ENCODE measurements at regions not wholly inside any gene's neighbourhood (a gene's known extent, or its start where the extent isn't known, plus 50 kb on each side); places are given as distances from the start of the nearest gene placed in this dataset.

- intact Hi-C loops (cut with DNase I; ENCODE audit: low total_unique reads) = no loop called here
- TF ChIP-seq, protein P1, sequence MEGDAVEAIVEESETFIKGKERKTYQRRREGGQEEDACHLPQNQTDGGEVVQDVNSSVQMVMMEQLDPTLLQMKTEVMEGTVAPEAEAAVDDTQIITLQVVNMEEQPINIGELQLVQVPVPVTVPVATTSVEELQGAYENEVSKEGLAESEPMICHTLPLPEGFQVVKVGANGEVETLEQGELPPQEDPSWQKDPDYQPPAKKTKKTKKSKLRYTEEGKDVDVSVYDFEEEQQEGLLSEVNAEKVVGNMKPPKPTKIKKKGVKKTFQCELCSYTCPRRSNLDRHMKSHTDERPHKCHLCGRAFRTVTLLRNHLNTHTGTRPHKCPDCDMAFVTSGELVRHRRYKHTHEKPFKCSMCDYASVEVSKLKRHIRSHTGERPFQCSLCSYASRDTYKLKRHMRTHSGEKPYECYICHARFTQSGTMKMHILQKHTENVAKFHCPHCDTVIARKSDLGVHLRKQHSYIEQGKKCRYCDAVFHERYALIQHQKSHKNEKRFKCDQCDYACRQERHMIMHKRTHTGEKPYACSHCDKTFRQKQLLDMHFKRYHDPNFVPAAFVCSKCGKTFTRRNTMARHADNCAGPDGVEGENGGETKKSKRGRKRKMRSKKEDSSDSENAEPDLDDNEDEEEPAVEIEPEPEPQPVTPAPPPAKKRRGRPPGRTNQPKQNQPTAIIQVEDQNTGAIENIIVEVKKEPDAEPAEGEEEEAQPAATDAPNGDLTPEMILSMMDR (IDR thresholded peaks at IDR 0.05) = no peak
- no peak overlapping the region for H3K4me3 ChIP-seq
These were observed 141.7 kb downstream of the EFNB2 start for GRCh38 chr13:106393776-106394175.

DNA sequence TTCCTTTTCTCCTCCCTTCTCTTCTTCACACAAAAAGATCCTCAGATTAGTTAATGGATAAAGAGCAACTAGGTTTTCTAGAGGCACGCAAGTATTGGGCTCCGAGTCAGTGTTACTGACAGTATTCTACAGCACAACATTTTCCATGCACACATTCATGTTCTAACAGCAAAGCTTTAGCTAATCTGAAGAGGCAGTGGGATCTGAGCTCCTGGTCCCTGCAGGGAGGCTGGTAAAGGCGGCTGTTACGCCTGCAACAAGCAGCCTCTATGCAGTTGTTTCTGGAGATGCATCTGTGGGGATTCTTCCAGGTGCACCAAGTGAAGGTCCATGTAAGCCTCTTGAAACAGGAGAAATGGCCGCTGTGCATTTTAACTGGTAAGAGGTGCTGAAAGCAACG is 143.8 kb downstream of the EFNB2 start:
- Histone ChIP-seq H3K4me1 (no peaks in the 10 kb centered on the region), H3K27me3 (no peaks in the 10 kb centered on the region), H3K27ac (no peak overlapping the region), H3K9me3 (no peaks in the 10 kb centered on the region), H3K4me3 (no peak overlapping the region), H3K36me3 (no peaks in the 10 kb centered on the region)
- intact Hi-C loops (cut with DNase I; ENCODE audit: low total_unique reads) = no loop called here
- no peak for DNase-seq
- TF ChIP-seq, protein P1 (IDR thresholded peaks at IDR 0.05) = no peak

More at GRCh38 chr13:106393776-106394175, 141.7 kb downstream of the EFNB2 start:
- no peak overlapping the region for H3K27ac ChIP-seq
- no peaks in the 10 kb centered on the region for H3K27me3 ChIP-seq
- no peak for DNase-seq
- H3K36me3 ChIP-seq = no peaks in the 10 kb centered on the region
- H3K4me1 ChIP-seq = no peaks in the 10 kb centered on the region
- no peaks in the 10 kb centered on the region for H3K9me3 ChIP-seq

DNA sequence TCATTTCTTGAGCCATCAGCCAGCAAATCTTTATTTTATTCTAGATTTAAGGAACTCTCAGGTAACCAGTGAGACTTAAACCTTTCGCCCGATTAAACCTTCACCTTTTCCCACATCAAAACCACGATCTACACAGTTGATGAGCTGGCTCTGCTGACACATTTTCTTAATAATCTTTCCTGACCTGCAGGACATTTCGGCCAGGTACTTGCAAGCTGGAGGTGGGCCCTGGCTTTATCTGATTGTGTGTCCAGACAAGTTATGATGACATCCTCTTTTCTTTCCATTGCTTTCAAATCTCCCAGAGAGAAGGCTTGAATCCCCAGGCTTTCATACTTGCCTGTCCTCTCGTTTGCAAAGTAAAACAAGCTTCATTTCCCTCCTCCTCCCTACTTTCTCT is 144.2 kb downstream of the EFNB2 start:
- no peaks in the 10 kb centered on the region for H3K36me3 ChIP-seq
- H3K9me3 ChIP-seq = no peaks in the 10 kb centered on the region
- H3K27ac ChIP-seq = no peak overlapping the region
- DNase-seq = no peak
- no peaks in the 10 kb centered on the region for H3K4me1 ChIP-seq
- TF ChIP-seq, protein P1 (IDR thresholded peaks at IDR 0.05) = no peak
- H3K27me3 ChIP-seq = no peaks in the 10 kb centered on the region
- intact Hi-C loops (cut with DNase I; ENCODE audit: low total_unique reads) = no loop called here
- H3K4me3 ChIP-seq = no peak overlapping the region

- intact Hi-C loops (cut with DNase I; ENCODE audit: low total_unique reads) = no loop called here
- TF ChIP-seq, protein P1 (IDR thresholded peaks at IDR 0.05) = no peak
- Histone ChIP-seq H3K27me3 (no peaks in the 10 kb centered on the region), H3K4me3 (no peak overlapping the region), H3K36me3 (no peaks in the 10 kb centered on the region), H3K4me1 (no peaks in the 10 kb centered on the region), H3K27ac (no peak overlapping the region), H3K9me3 (no peaks in the 10 kb centered on the region)
- no peak for DNase-seq
These were observed 145.1 kb downstream of the EFNB2 start for GRCh38 chr13:106390367-106390766.

- Histone ChIP-seq H3K4me3 (no peak overlapping the region), H3K4me1 (peaks cover 0 to 19% (median 3%) of the 10 kb centered on the region in 4 donors), H3K27ac (no peak overlapping the region), H3K27me3 (no peaks in the 10 kb centered on the region), H3K36me3 (no peaks in the 10 kb centered on the region), H3K9me3 (no peaks in the 10 kb centered on the region)
- intact Hi-C loops (cut with DNase I; ENCODE audit: low total_unique reads) = no loop called here
- TF ChIP-seq, protein P1 (IDR thresholded peaks at IDR 0.05) = no peak
- DNase-seq = no peak
These were observed 149.8 kb downstream of the EFNB2 start for GRCh38 chr13:106385654-106386053.

DNA sequence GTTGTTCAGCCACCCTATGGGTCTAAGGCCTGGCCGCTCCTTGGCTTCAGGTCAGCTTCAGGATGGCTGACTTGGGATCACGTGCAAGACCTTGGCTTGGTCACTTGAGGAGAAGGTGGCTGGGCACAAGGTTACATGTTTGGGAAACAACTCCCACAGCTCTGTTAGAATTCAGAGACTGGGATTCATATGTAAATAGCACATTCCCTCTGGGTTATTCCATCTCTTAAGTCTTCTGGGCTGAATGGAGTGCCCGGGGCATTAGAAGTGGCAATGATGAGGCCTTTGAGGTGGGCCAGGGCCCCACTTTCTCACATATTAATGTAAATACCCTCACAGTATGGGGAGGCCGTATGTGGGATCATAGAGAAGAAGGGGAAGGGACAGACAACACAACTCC is 150.9 kb downstream of the EFNB2 start:
- Histone ChIP-seq H3K9me3 (no peaks in the 10 kb centered on the region), H3K27ac (no peak overlapping the region), H3K27me3 (no peaks in the 10 kb centered on the region), H3K4me3 (no peak overlapping the region), H3K36me3 (no peaks in the 10 kb centered on the region), H3K4me1 (peaks cover 0 to 19% (median 3%) of the 10 kb centered on the region in 4 donors)
- TF ChIP-seq, protein P1 (IDR thresholded peaks at IDR 0.05) = no peak
- intact Hi-C loops (cut with DNase I; ENCODE audit: low total_unique reads) = no loop called here
- DNase-seq = no peak
